Panc1 (cell line): ENCODE measurements at regions not wholly inside any gene's neighbourhood (a gene's known extent, or its start where the extent isn't known, plus 50 kb on each side); places are given as distances from the start of the nearest gene placed in this dataset.

Experiments
- ATAC-seq: fragments of 200-7000 bp; cut with Tn5 transposase; 2 replicates; pipeline ENCODE4 v1.9.1; 2020; ENCODE audit warnings: mild to moderate bottlenecking, moderate library complexity
- BruUV-seq: library from RNA; stranded (reverse); fragments of 400-500 nt; replicated peaks from 2 replicates; lab custom pipeline; 2021; lab: Mats Ljungman, UMichigan
- CTCF ChIA-PET: fragments of 300-600 bp; sonication (Branson Sonifier 250); formaldehyde crosslinking; loops from one replicate; lab custom pipeline; 2022; ENCODE audit warnings: antibody characterized with exemption; lab: Charles Lee
- POLR2A ChIA-PET: fragments of 300-600 bp; sonication (Branson Sonifier 250); formaldehyde crosslinking; loops from one replicate; lab custom pipeline; 2022; ENCODE audit warnings: antibody characterized with exemption; lab: Charles Lee
- DNase-seq: peaks from one replicate; pipeline ENCODE4 v3.0.0-alpha.2; 2010; ENCODE audit warnings: low read depth, low spot score
- H3K27ac ChIP-seq: 2 replicates; pipeline ENCODE4 v1.5.1; 2011; ENCODE audit warnings: mild to moderate bottlenecking, low read length, inconsistent platforms
- H3K27me3 ChIP-seq: fragments of 200-500 bp; sonication (Bioruptor generic); 2 replicates; pipeline ENCODE4 v1.6.0; 2014; ENCODE audit warnings: low read length, inconsistent platforms; ENCODE audit not compliant: control insufficient read depth, insufficient read depth
- H3K36me3 ChIP-seq: fragments of 200-500 bp; sonication (Bioruptor generic); 2 replicates; pipeline ENCODE4 v1.5.1; 2014; ENCODE audit warnings: inconsistent platforms, mild to moderate bottlenecking, low read length, moderate library complexity; ENCODE audit not compliant: control insufficient read depth, insufficient read depth
- H3K4me1 ChIP-seq: 2 replicates; pipeline ENCODE4 v1.5.1; 2011; ENCODE audit warnings: inconsistent platforms, mild to moderate bottlenecking, low read length, moderate library complexity; ENCODE audit not compliant: control insufficient read depth, insufficient read depth
- H3K4me3 ChIP-seq, 2 experiments: 2 replicates each; pipeline ENCODE4 v1.5.1; 2011 to 2012; ENCODE audit warnings: low read depth in 2 of 2, low read length in 2 of 2, mild to moderate bottlenecking in 2 of 2, inconsistent platforms in 1 of 2, moderate library complexity in 1 of 2
- H3K9me3 ChIP-seq: fragments of 200-500 bp; sonication (Bioruptor generic); 2 replicates; pipeline ENCODE4 v1.5.1; 2014; ENCODE audit warnings: low read depth, mild to moderate bottlenecking, inconsistent platforms, low read length, moderate library complexity; ENCODE audit not compliant: control insufficient read depth, insufficient read depth
- CTCF ChIP-seq: fragments of 450-650 bp; IDR thresholded peaks from 2 replicates; pipeline ENCODE4 v1.5.1; 2017; ENCODE audit warnings: mild to moderate bottlenecking
- POLR2AphosphoS5 ChIP-seq: IDR thresholded peaks from 2 replicates; pipeline ENCODE4 v1.6.1; 2012; ENCODE audit warnings: mild to moderate bottlenecking, low read depth, low read length, moderate library complexity
- REST ChIP-seq, 2 experiments: IDR thresholded peaks; 2 replicates each; pipeline ENCODE4 v1.6.1; 2011 to 2012; ENCODE audit warnings: low read depth in 2 of 2, control low read depth in 1 of 2, low read length in 1 of 2, mild to moderate bottlenecking in 1 of 2, moderate library complexity in 1 of 2; ENCODE audit not compliant: insufficient read depth in 1 of 2
- SIN3A ChIP-seq: IDR thresholded peaks from 2 replicates; pipeline ENCODE4 v1.6.1; 2012; ENCODE audit warnings: low read depth, mild to moderate bottlenecking, low read length, moderate library complexity, borderline replicate concordance; ENCODE audit not compliant: insufficient read depth
- TCF7L2 ChIP-seq: IDR thresholded peaks from 2 replicates; pipeline ENCODE4 v1.6.1; 2011; ENCODE audit warnings: mild to moderate bottlenecking, low read depth, low read length, inconsistent platforms
- in situ Hi-C: cut with HindIII; loops from 2 replicates; pipeline ENCODE4 v1.10.0; 2016; ENCODE audit warnings: low sequenced_read_pairs, low pct_unique_long_range_greater_than_20kb
- intact Hi-C: fragments of 100-400 bp; cut with micrococcal nuclease; formaldehyde crosslinking; loops from one replicate; pipeline ENCODE4 v1.10.0; 2022; ENCODE audit not compliant: unreplicated experiment

- DNase-seq, result no peak
- H3K4me3 ChIP-seq, result no peak overlapping the region
- H3K27ac ChIP-seq, result no peak overlapping the region
- H3K27me3 ChIP-seq, result no peaks in the 10 kb centered on the region
- no peaks in the 10 kb centered on the region for H3K4me1 ChIP-seq
- in situ Hi-C loops, result no loop called here
- H3K36me3 ChIP-seq, result no peaks in the 10 kb centered on the region
- ChIA-PET CTCF (no interaction called here), POLR2A (interaction anchor here (0.6 kb wide), 1 partner anchor 179 kb away, joined by 6 read pairs; no protein-coding TSS in a partner anchor)
- no peaks in the 10 kb centered on the region for H3K9me3 ChIP-seq
- no TSS peak for BruUV-seq
- TF ChIP-seq TCF7L2 (no peak), CTCF (no peak), REST (IDR thresholded peaks at IDR 0.05; ENCODE audit: insufficient read depth in 1 of 2, low read depth in 2 of 2, low read length in 1 of 2) (no peak), POLR2AphosphoS5 (no peak), SIN3A (no peak)
- ATAC-seq, result no peak
- intact Hi-C loops, result no loop called here
Measured at GRCh38 chr13:97057176-97057575, 62.9 kb upstream of the OXGR1 start.

- DNase-seq (no peak), ATAC-seq (no peak)
- no peak overlapping the region for H3K27ac ChIP-seq
- no peaks in the 10 kb centered on the region for H3K4me1 ChIP-seq
- no peaks in the 10 kb centered on the region for H3K9me3 ChIP-seq
- POLR2A ChIA-PET, result no interaction called here
- in situ Hi-C loops, result no loop called here
- CTCF ChIA-PET, result no interaction called here
- intact Hi-C loops, result no loop called here
- H3K4me3 ChIP-seq, result no peak overlapping the region
- H3K27me3 ChIP-seq, result no peaks in the 10 kb centered on the region
- no TSS peak for BruUV-seq
- TF ChIP-seq SIN3A (no peak), CTCF (no peak), TCF7L2 (no peak), POLR2AphosphoS5 (no peak), REST (IDR thresholded peaks at IDR 0.05; ENCODE audit: insufficient read depth in 1 of 2, low read depth in 2 of 2, low read length in 1 of 2) (no peak)
- no peaks in the 10 kb centered on the region for H3K36me3 ChIP-seq
Measured at GRCh38 chr13:97058391-97058790, 64.1 kb upstream of the OXGR1 start.
